Mesothelial cell of epicardium (in vitro differentiated cells): ENCODE measurements at regions not wholly inside any gene's neighbourhood (a gene's known extent, or its start where the extent isn't known, plus 50 kb on each side); places are given as distances from the start of the nearest gene placed in this dataset.

Experiments
- DNase-seq, 2 experiments: peaks; one replicate each; pipeline ENCODE4 v3.0.0; 2021; ENCODE audit warnings: low spot score in 2 of 2; ENCODE audit not compliant: unreplicated experiment in 2 of 2
- H3K27ac Mint-ChIP-seq: 2 replicates; pipeline ENCODE4 v1.8.0; 2021; ENCODE audit warnings: mixed read lengths
- H3K27me3 Mint-ChIP-seq: 2 replicates; pipeline ENCODE4 v1.8.0; 2021; ENCODE audit warnings: low read depth, mixed read lengths
- H3K36me3 Mint-ChIP-seq: 2 replicates; pipeline ENCODE4 v1.8.0; 2021; ENCODE audit warnings: mixed read lengths
- H3K4me1 Mint-ChIP-seq: 2 replicates; pipeline ENCODE4 v1.8.0; 2021; ENCODE audit warnings: mixed read lengths
- H3K4me3 Mint-ChIP-seq: 2 replicates; pipeline ENCODE4 v1.8.0; 2021; ENCODE audit warnings: mild to moderate bottlenecking, moderate library complexity, mixed read lengths
- H3K9me3 Mint-ChIP-seq: 2 replicates; pipeline ENCODE4 v1.8.0; 2021; ENCODE audit warnings: mixed read lengths
- TF ChIP-seq, protein P1 (sequence below): fragments of 200-600 bp; sonication (generic); IDR thresholded peaks from one replicate; pipeline ENCODE4 v1.5.0; 2021; ENCODE audit warnings: antibody characterized with exemption; ENCODE audit not compliant: unreplicated experiment

- Mint-ChIP-seq H3K27ac (no peak overlapping the region), H3K4me3 (no peak overlapping the region), H3K27me3 (peaks cover 8% of the 10 kb centered on the region), H3K4me1 (peaks cover 10% of the 10 kb centered on the region), H3K9me3 (no peaks in the 10 kb centered on the region), H3K36me3 (no peaks in the 10 kb centered on the region)
- TF ChIP-seq, protein P1, sequence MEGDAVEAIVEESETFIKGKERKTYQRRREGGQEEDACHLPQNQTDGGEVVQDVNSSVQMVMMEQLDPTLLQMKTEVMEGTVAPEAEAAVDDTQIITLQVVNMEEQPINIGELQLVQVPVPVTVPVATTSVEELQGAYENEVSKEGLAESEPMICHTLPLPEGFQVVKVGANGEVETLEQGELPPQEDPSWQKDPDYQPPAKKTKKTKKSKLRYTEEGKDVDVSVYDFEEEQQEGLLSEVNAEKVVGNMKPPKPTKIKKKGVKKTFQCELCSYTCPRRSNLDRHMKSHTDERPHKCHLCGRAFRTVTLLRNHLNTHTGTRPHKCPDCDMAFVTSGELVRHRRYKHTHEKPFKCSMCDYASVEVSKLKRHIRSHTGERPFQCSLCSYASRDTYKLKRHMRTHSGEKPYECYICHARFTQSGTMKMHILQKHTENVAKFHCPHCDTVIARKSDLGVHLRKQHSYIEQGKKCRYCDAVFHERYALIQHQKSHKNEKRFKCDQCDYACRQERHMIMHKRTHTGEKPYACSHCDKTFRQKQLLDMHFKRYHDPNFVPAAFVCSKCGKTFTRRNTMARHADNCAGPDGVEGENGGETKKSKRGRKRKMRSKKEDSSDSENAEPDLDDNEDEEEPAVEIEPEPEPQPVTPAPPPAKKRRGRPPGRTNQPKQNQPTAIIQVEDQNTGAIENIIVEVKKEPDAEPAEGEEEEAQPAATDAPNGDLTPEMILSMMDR: no peak
- no peak for DNase-seq
Observed at GRCh38 chr2:5841126-5841525, 148.9 kb downstream of the SOX11 start.

GRCh38 chr2:5842326-5842725 is 150.1 kb downstream of the SOX11 start:
- Mint-ChIP-seq H3K27ac (no peak overlapping the region), H3K36me3 (no peaks in the 10 kb centered on the region), H3K9me3 (no peaks in the 10 kb centered on the region), H3K4me3 (no peak overlapping the region), H3K4me1 (peaks cover 10% of the 10 kb centered on the region), H3K27me3 (peaks cover 8% of the 10 kb centered on the region)
- TF ChIP-seq, protein P1: no peak
- DNase-seq: no peak

- Mint-ChIP-seq H3K27ac (no peak overlapping the region), H3K4me1 (peaks cover 14% of the 10 kb centered on the region)
Observed at GRCh38 chr2:5845798-5846330, 153.7 kb downstream of the SOX11 start.

DNA sequence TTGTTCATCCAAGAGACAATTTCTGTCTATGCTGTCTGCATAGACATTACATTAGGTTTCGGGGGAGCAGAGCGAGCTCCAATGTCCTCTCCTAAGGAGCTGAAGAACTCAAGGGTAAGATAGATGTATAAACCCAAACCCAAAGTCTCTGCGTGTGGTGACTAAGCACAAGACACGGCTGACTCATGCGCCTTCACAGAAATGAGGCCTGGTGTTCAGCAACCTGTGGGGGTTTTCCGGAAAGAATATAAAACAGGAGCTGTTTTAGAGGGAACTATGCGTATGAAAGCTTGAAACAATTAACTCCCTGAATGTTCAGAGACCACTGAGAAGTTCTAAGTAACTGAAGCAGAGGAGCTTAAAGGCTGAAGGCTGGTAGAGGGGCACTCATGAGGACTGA is 154.7 kb downstream of the SOX11 start:
- H3K27ac Mint-ChIP-seq: no peak overlapping the region
- H3K27me3 Mint-ChIP-seq: peaks cover 4% of the 10 kb centered on the region
- no peaks in the 10 kb centered on the region for H3K9me3 Mint-ChIP-seq
- H3K36me3 Mint-ChIP-seq: no peaks in the 10 kb centered on the region
- H3K4me1 Mint-ChIP-seq: peaks cover 19% of the 10 kb centered on the region
- no peak overlapping the region for H3K4me3 Mint-ChIP-seq
- TF ChIP-seq, protein P1: no peak
- no peak for DNase-seq

More at GRCh38 chr2:5845798-5846330, 153.7 kb downstream of the SOX11 start:
- no peaks in the 10 kb centered on the region for H3K9me3 Mint-ChIP-seq
- TF ChIP-seq, protein P1: no peak
- no peaks in the 10 kb centered on the region for H3K36me3 Mint-ChIP-seq
- no peak for DNase-seq
- peaks cover 8% of the 10 kb centered on the region for H3K27me3 Mint-ChIP-seq
- H3K4me3 Mint-ChIP-seq: no peak overlapping the region

- Mint-ChIP-seq H3K4me3 (no peak overlapping the region), H3K9me3 (no peaks in the 10 kb centered on the region), H3K4me1 (peaks cover 19% of the 10 kb centered on the region), H3K36me3 (no peaks in the 10 kb centered on the region), H3K27me3 (peaks cover 5% of the 10 kb centered on the region), H3K27ac (no peak overlapping the region)
- TF ChIP-seq, protein P1: no peak
- DNase-seq: no peak
Observed at GRCh38 chr2:5849562-5849961, 157.4 kb downstream of the SOX11 start.

- no peak overlapping the region for H3K27ac Mint-ChIP-seq
Observed at GRCh38 chr2:5851410-5851809, 159.2 kb downstream of the SOX11 start.

More at GRCh38 chr2:5851410-5851809, 159.2 kb downstream of the SOX11 start:
- no peaks in the 10 kb centered on the region for H3K9me3 Mint-ChIP-seq
- no peak for DNase-seq
- TF ChIP-seq, protein P1: no peak
- no peaks in the 10 kb centered on the region for H3K36me3 Mint-ChIP-seq
- H3K4me1 Mint-ChIP-seq: peaks cover 22% of the 10 kb centered on the region
- H3K4me3 Mint-ChIP-seq: no peak overlapping the region
- peaks cover 5% of the 10 kb centered on the region for H3K27me3 Mint-ChIP-seq
